ENCODE measurements at regions not wholly inside any gene's neighbourhood (a gene's known extent, or its start where the extent isn't known, plus 50 kb on each side); places are given as distances from the start of the nearest gene placed in this dataset.
"Not testable (repeated sequence)": the region's sequence is repeated elsewhere in the genome, so short reads cannot be mapped to it uniquely, and the experiment has no call there.

- no peak overlapping the region for H3K27ac ChIP-seq
- TF ChIP-seq CTCF (conservative IDR thresholded peaks at IDR 0.05), result no peak
These were observed 709.8 kb upstream of the PCDH20 start for GRCh38 chr13:62125451-62125850.

DNA sequence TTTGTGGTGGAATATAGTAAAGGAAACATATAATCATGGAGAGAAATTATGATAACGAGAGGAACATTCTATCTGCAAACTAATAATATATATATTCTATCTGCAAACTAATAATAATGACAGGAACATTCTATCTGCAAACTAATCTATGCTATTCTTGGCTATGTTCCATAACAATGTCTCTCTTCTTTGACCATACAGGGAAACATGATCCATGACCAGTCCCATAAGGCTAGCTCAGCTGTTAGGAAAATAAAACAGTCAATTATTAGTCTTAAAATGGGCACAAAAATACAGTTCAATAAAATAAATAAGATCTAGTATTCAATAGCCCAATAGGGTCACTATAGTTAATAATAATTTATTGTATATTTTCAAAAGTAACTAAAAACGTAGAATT, 707.8 kb upstream of the PCDH20 start:
- H3K27ac ChIP-seq, result no peak overlapping the region
- TF ChIP-seq CTCF (conservative IDR thresholded peaks at IDR 0.05), result no peak

DNA sequence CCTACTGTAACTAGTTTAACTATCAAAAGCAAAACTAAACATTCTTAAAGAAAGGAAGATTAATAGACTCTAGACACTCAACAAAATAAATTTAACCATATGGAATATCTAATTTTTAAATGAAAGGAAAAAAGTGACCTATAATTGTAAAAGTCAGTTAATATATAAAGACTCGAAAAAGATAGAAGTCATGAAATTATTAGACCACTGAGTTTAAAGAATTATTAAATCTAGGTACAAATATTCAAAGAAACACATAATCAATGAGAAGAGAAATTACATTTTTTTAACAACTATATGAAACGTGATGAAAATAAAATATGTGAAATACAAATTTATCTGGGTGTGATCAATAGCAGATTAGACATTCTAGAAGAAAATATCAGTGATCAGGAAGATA, 706.8 kb upstream of the PCDH20 start:
- no peak overlapping the region for H3K27ac ChIP-seq
- TF ChIP-seq CTCF (conservative IDR thresholded peaks at IDR 0.05), result no peak

DNA sequence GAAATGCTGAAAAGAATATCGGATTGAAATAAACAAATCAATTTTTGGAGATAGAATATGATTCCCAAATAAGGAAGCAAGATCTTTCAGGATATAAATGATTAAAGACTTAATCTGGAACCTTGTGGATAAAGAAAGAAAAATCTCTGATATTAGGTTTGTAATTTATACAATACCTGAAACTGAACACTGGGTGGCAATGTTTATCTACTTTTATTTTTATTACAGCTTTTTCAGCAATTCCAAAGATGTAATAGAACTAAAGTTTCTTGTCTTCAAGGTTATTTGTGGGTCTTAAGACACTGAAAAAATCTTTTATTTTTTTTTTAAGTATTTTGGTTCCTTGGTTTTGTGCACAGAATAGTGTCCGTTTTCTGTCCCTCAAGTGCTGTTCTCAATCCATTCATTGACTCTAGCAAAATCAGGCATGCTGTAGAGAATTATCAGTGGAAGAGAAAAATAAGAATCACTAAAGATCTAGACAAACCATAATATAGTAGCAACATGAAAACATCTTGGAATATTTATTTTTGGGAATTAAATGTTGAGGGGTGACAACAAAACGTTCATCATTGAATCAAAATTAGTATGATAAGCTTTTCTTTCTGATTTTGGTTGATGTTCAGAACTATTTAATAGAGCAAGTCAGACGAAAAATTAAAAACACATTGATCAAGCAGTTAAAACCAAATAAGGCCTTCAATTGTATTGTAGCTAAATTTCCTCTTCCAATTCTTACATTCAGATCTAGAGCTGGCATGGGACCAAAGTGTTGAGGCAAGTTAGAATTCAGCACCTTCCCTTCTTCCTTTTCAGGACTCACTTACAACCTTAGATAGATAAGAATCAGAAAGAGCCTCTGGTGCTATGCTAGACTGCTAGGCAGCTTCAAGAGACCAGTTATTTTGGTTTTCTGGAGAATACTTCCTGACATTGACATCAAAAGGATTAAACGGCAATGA, 704.4 kb upstream of the PCDH20 start:
- H3K27ac ChIP-seq, result no peak overlapping the region
- TF ChIP-seq CTCF (conservative IDR thresholded peaks at IDR 0.05), result peak; percentile 57

- no peak for TF ChIP-seq CTCF (conservative IDR thresholded peaks at IDR 0.05)
- H3K27ac ChIP-seq, result no peak overlapping the region
These were observed 700.2 kb upstream of the PCDH20 start for GRCh38 chr13:62115831-62116230.

DNA sequence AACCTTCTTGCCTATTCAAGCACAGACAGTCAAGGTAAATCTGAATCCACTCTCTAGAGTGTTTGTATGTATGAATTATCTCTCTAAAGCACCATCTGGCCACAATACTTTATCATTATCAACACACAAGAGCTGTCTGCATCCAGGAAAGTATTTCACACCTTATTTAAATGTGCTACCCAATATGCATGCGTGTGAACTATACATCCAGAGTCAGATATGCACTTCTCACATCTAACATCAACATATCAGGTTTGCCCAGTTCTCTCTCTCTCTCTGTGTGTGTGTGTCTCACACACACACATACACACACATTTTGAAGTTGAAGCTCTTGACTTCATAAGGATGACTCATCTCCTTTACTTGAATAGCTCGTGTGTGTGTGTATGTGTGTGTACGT, 697.5 kb upstream of the PCDH20 start:
- H3K27ac ChIP-seq, result no peak overlapping the region
- TF ChIP-seq CTCF (conservative IDR thresholded peaks at IDR 0.05), result no peak

- TF ChIP-seq CTCF (conservative IDR thresholded peaks at IDR 0.05), result no peak
- H3K27ac ChIP-seq, result no peak overlapping the region
These were observed 694.4 kb upstream of the PCDH20 start for GRCh38 chr13:62110079-62110478.

DNA sequence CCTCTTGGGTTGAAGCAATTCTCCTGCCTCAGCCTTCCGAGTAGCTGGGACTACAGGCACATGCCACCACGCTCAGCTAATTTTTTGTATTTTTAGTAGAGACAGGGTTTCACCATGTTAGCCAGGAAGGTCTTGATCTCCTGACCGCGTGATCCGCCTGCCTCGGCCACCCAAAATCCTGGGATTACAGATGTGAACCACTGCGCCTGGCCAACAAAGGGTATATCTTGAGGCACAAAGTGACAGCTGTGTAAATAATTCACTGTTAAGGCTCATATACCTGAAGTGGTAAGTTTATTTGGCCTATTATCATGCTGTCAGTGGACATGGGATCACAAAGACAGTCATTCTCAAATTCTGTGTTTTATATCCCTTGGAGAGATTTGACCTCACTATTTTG, 688.5 kb upstream of the PCDH20 start:
- not testable (repeated sequence) for H3K27ac ChIP-seq
